HG03103 (cell line): ENCODE measurements at regions not wholly inside any gene's neighbourhood (a gene's known extent, or its start where the extent isn't known, plus 50 kb on each side); places are given as distances from the start of the nearest gene placed in this dataset.
"Not testable (repeated sequence)": the region's sequence is repeated elsewhere in the genome, so short reads cannot be mapped to it uniquely, and the experiment has no call there.

Source experiments
- ATAC-seq: cut with Tn5 transposase; IDR thresholded peaks from one replicate; pipeline ENCODE4 v1.9.1; 2021; ENCODE audit warnings: low read depth; ENCODE audit not compliant: unreplicated experiment

GRCh38 chr7:20083781-20084180, 133.4 kb downstream of the MACC1 start:
- peak; percentile 60 for ATAC-seq

- no peak for ATAC-seq
These were observed 138.1 kb downstream of the MACC1 start for GRCh38 chr7:20079080-20079479.

GRCh38 chr7:20076835-20077234, 140.3 kb downstream of the MACC1 start:
- no peak for ATAC-seq

- no peak for ATAC-seq
These were observed 141.0 kb downstream of the MACC1 start for GRCh38 chr7:20075992-20076820.

GRCh38 chr7:20075440-20075839, 141.7 kb downstream of the MACC1 start:
- ATAC-seq: no peak

GRCh38 chr7:20068004-20068403, 149.2 kb downstream of the MACC1 start:
- ATAC-seq: not testable (repeated sequence)

GRCh38 chr7:20064974-20065862, 152.0 kb downstream of the MACC1 start:
- peak; percentile 99 for ATAC-seq

GRCh38 chr7:20064181-20064970, 152.8 kb downstream of the MACC1 start:
- ATAC-seq: no peak

- no peak for ATAC-seq
These were observed 153.5 kb downstream of the MACC1 start for GRCh38 chr7:20063644-20064043.

GRCh38 chr7:20062932-20063331, 154.3 kb downstream of the MACC1 start:
- ATAC-seq: no peak

GRCh38 chr7:20053334-20054104, 163.7 kb downstream of the MACC1 start:
- ATAC-seq: no peak

GRCh38 chr7:20050241-20050966, 166.8 kb downstream of the MACC1 start:
- ATAC-seq: no peak

GRCh38 chr7:20038676-20039075, 178.5 kb downstream of the MACC1 start:
- no peak for ATAC-seq

- ATAC-seq: no peak
These were observed 181.8 kb downstream of the MACC1 start for GRCh38 chr7:20035279-20035875.

- ATAC-seq: no peak
These were observed 183.4 kb downstream of the MACC1 start for GRCh38 chr7:20033621-20034400.

- no peak for ATAC-seq
These were observed 184.4 kb downstream of the MACC1 start for GRCh38 chr7:20032741-20033140.

GRCh38 chr7:20030915-20031362, 186.2 kb downstream of the MACC1 start:
- ATAC-seq: peak; percentile 39

GRCh38 chr7:20030417-20030816, 186.8 kb downstream of the MACC1 start:
- peak; percentile 69 for ATAC-seq
